Thoracic aorta (tissue), 2 donors: ENCODE measurements at regions not wholly inside any gene's neighbourhood (a gene's known extent, or its start where the extent isn't known, plus 50 kb on each side); places are given as distances from the start of the nearest gene placed in this dataset.

ENCODE experiments used
- ATAC-seq: fragments of 150-250 bp; one replicate; pipeline ENCODE4 v1.8.0; 2017; ENCODE audit warnings: low read depth; ENCODE audit not compliant: insufficient number of reproducible peaks, low FRiP score
- DNase-seq: peaks from one replicate; pipeline ENCODE4 v3.0.0-alpha.2; 2020; ENCODE audit warnings: low spot score
- H3K27ac ChIP-seq, 2 donors: fragments of 200-600 bp; sonication (generic); 1 replicate in 1 of 2; 2 replicates in 1 of 2; pipeline ENCODE4 v1.5.1; 2016; ENCODE audit warnings: mild to moderate bottlenecking in 2 of 2, moderate library complexity in 2 of 2
- H3K27me3 ChIP-seq: fragments of 200-600 bp; sonication (generic); replicated peaks from 2 replicates; pipeline ENCODE4 v1.6.0; 2016; ENCODE audit warnings: mild to moderate bottlenecking; ENCODE audit not compliant: insufficient read depth
- H3K36me3 ChIP-seq: fragments of 200-600 bp; sonication (generic); one replicate; pipeline ENCODE4 v1.5.1; 2016
- H3K4me1 ChIP-seq, 2 donors: fragments of 200-600 bp; sonication (generic); 1 replicate in 1 of 2; 2 replicates in 1 of 2; pipeline versions ENCODE4 v1.5.1 to v1.6.0; 2016; ENCODE audit warnings: low read depth in 2 of 2, mild to moderate bottlenecking in 1 of 2; ENCODE audit not compliant: control insufficient read depth in 1 of 2
- H3K4me3 ChIP-seq: fragments of 200-600 bp; sonication (generic); 2 replicates; pipeline ENCODE4 v1.5.1; 2016; ENCODE audit warnings: mild to moderate bottlenecking
- H3K9me3 ChIP-seq: fragments of 200-600 bp; sonication (generic); 2 replicates; pipeline ENCODE4 v1.5.1; 2016
- CTCF ChIP-seq: fragments of 200-600 bp; sonication (generic); IDR thresholded peaks from one replicate; pipeline ENCODE4 v1.5.1; 2019; ENCODE audit warnings: antibody characterized with exemption

GRCh38 chr10:52961323-52961722 lies 188.7 kb upstream of the MBL2 start:
- TF ChIP-seq CTCF, result no peak
- H3K9me3 ChIP-seq, result no peaks in the 10 kb centered on the region
- no peaks in the 10 kb centered on the region for H3K4me1 ChIP-seq
- no peaks in the 10 kb centered on the region for H3K27me3 ChIP-seq
- no peak overlapping the region for H3K27ac ChIP-seq
- DNase-seq (no peak), ATAC-seq (no peak)
- H3K4me3 ChIP-seq, result no peak overlapping the region
- no peaks in the 10 kb centered on the region for H3K36me3 ChIP-seq

GRCh38 chr10:52959810-52960209 lies 187.2 kb upstream of the MBL2 start:
- no peaks in the 10 kb centered on the region for H3K9me3 ChIP-seq
- no peak overlapping the region for H3K4me3 ChIP-seq
- DNase-seq (no peak), ATAC-seq (no peak)
- H3K27me3 ChIP-seq, result no peaks in the 10 kb centered on the region
- no peak overlapping the region for H3K27ac ChIP-seq
- no peaks in the 10 kb centered on the region for H3K36me3 ChIP-seq
- no peaks in the 10 kb centered on the region for H3K4me1 ChIP-seq
- TF ChIP-seq CTCF, result no peak

- Histone ChIP-seq H3K4me3 (no peak overlapping the region), H3K9me3 (no peaks in the 10 kb centered on the region), H3K36me3 (no peaks in the 10 kb centered on the region), H3K27me3 (no peaks in the 10 kb centered on the region), H3K4me1 (no peaks in the 10 kb centered on the region), H3K27ac (no peak overlapping the region)
- ATAC-seq (no peak), DNase-seq (no peak)
- TF ChIP-seq CTCF, result no peak
Observed at GRCh38 chr10:52956861-52957260, 184.3 kb upstream of the MBL2 start.

GRCh38 chr10:52956461-52956860 lies 183.9 kb upstream of the MBL2 start:
- Histone ChIP-seq H3K36me3 (no peaks in the 10 kb centered on the region), H3K27ac (no peak overlapping the region), H3K9me3 (no peaks in the 10 kb centered on the region), H3K4me1 (no peaks in the 10 kb centered on the region), H3K4me3 (no peak overlapping the region), H3K27me3 (no peaks in the 10 kb centered on the region)
- no peak for TF ChIP-seq CTCF
- ATAC-seq, result no peak
- DNase-seq, result no peak

GRCh38 chr10:52955337-52955736 lies 182.8 kb upstream of the MBL2 start:
- DNase-seq (no peak), ATAC-seq (no peak)
- Histone ChIP-seq H3K27ac (no peak overlapping the region), H3K36me3 (no peaks in the 10 kb centered on the region), H3K4me3 (no peak overlapping the region), H3K4me1 (no peaks in the 10 kb centered on the region), H3K9me3 (no peaks in the 10 kb centered on the region), H3K27me3 (no peaks in the 10 kb centered on the region)
- no peak for TF ChIP-seq CTCF
